GM21367 (cell line): ENCODE measurements at regions not wholly inside any gene's neighbourhood (a gene's known extent, or its start where the extent isn't known, plus 50 kb on each side); places are given as distances from the start of the nearest gene placed in this dataset.

Source experiments
- ATAC-seq: cut with Tn5 transposase; IDR thresholded peaks from one replicate; pipeline ENCODE4 v1.9.1; 2021; ENCODE audit not compliant: unreplicated experiment

DNA sequence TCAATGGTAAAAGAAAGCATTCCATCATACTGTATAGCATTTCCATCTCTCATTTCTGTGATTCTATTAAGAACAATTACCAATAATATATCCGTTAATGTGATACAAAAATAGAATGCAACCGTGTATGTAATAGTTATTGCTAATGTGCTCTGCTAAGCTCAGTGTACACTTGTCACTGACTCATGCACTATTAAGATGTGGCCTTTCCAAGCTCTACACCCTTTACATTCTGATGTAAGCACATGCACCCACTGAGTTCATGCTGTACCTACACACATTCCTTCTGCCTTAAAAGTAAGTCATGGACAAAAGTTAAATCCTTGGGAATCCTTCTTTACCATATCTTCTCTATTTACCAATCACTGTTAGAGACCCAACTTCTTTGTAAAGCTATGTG is 319.1 kb downstream of the ZSWIM6 start:
- no peak for ATAC-seq

DNA sequence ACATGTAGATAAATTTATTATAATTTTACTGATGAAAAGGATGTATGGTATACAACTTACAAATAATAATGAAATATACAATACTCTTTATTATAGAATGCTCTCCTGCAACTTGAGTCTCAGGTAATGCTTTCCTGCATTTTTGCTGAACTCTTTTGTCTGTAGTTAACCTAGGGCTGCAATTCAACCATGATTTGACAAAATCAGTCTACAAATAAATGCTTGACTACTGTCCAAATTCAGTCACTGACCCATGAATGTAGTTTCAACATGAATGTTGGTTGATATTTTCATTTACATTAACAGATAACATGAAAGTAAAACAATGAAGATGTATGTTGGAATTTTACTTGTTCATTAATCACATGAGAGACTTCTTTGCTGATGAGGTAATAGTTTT is 320.9 kb downstream of the ZSWIM6 start:
- ATAC-seq, result no peak

DNA sequence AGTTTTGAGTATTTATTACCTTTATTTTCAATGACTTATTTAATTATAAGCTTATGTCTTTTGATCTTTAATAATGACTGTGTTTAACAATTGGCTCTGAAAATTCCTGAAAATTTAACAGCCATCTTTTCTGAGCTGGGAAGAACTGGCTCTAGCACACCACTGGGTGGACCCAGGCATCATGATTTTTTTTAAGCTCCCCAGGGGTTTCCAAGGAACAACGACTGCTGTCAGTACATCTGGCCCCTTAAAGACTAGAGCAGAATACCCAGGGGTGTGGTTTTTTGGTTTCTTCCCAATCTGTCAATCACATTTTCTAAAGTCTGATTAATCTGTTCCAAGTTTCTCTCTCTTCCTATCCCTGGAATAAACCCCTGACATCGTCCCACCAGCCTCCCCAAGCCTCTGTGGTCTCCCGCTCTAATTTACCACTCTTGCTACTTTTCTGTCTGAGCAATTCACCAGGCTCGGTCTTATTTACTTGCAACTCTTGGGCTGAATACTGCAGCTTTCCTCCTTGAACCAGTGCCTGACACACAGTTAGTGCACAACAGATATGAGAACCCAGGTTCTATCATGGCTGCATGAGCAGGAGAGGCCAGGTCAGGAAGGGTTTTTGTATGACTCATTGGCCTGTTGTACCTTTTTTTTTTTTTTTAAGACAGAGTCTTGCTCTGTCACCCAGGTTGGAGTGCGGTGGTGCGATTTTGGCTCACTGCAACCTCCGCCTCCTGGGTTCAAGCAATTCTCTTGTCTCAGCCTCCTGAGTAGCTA is 321.9 kb downstream of the ZSWIM6 start:
- ATAC-seq, result no peak

DNA sequence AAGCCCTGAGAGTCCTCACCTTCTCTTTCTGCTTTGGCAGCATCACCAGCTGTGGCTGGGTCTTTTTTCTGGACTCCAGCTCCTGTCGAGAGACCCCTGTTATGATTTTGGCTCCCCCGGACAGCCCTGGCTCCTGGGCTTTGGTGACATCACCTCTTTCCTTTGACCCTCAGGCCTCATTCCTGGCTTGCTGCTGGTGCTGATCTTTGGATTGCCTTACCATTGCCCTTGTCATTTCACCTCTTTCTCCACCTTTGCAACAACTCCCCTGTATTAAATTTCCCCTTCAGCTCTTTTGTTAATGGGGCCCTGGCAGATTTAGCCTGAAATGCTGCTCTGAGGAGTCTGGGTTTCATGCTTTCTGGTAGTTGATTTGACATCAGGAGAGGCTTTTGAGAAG is 322.8 kb downstream of the ZSWIM6 start:
- no peak for ATAC-seq

DNA sequence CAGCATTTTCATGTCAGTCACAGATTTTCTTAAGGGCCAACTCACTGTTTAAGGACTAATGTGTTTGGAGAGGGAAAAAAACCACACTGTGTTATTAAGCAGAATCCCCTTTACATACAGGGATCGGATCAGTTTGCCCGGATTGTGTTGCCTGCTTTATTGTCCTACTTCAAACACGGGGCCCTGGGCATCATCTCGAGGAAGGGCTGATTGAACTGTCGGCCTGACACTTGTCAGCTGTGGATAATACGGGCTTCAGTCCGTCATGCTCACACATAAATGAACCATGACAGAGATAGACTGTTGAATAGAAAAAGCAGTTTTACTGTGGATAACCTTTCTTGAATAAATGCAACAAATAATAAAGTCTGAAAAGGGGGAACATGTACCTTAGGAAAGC is 325.0 kb downstream of the ZSWIM6 start:
- ATAC-seq, result no peak

DNA sequence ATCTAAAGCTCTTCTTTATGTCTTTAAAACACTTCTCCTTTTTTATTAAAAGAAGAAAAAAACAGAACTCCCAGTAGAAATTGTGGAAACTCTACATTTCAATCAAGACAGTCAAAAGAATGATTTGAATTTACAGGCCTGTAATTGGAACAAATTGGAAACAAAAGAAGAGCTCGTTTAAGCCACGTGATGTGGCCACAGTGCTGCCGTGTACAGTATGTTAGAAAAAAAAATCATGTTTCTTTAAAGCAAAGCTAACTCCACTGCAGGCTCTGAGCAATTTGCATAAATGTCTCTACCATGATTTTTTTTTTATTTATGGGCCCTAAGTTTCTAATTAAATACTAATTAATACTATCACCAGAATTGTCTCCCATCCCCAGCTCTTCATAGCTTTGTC is 325.6 kb downstream of the ZSWIM6 start:
- ATAC-seq, result no peak

DNA sequence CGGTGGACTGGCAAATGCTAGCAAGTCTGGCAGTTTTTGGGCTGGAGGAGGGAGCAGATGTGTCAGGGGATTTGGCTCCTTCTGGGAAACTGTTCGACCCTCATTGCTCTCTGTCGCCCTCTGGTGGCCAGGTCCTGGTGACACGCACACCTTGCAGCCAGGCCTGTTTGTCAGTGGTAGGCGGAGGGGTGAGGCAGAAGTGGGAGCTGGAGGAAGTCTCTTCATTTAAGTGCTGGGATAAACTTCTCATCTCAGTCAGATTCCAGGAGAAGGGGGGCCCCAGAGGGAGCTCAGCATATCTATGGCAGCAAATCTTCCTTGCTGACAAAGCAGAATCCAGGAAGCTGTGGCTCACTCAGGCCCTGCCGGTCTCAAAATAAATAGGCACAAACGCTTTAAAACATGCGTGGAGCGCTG is 326.5 kb downstream of the ZSWIM6 start:
- peak; percentile 86 for ATAC-seq

GRCh38 chr5:61659221-61659696 is 327.2 kb downstream of the ZSWIM6 start:
- ATAC-seq, result no peak

DNA sequence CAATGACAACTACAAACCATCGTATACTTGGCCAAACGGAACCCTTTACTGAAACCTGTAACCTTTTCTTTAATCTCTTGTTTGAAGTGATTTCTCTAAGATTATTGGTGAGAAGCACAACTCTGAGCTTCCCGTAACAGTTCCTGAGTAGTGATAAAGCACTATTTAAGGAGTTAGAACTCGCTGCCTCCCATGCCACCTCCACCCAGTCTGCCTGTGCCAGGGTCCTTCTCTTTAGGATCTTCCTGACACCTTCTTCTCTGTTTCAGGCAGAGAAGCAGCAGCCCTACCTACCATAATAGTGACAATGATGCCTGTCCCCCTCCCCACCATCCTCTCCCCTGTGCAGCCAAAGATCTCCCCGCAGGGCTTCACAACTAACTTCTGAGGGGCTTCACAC is 330.6 kb downstream of the ZSWIM6 start:
- ATAC-seq, result no peak

- no peak for ATAC-seq
These were observed 334.1 kb downstream of the ZSWIM6 start for GRCh38 chr5:61666064-61666621.

- no peak for ATAC-seq
These were observed 335.6 kb downstream of the ZSWIM6 start for GRCh38 chr5:61667525-61668218.

DNA sequence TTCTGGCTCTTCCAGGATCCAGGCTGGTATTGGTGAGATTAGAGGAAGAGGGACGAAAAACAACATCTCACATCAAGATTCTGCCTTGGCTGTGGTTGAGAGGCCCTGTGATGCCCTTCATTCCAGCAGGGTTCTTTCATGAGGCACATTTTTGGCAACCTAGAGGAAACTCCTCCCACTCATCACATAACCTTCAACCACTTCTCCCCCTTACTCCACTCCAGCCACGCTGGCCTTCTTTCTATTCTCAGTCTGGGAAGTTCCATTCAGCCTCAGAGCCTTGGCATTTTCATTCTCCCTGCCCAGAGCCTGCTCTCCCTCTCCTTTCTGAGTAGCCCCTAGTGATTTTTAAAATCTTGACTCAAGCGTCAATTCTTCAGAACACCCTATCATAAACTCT is 337.5 kb downstream of the ZSWIM6 start:
- no peak for ATAC-seq

DNA sequence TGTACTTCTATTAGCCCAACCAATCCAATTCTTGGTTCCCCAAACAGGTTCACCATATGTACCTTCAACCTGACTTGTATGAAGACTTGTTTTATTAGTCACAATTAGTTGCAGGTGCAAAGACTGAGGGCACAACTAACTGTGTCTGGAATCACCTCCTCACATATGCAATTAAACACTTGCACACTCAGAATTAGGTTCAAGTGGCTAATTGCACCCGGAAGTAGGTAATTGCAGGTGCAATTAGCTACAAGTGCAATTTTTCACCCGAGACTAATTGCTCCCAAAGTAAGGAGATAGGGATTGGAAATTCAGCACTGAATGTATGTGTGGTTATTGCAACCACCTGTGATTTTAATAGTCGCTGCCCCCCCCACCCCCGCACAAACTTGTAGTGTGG is 338.9 kb downstream of the ZSWIM6 start:
- ATAC-seq, result no peak

DNA sequence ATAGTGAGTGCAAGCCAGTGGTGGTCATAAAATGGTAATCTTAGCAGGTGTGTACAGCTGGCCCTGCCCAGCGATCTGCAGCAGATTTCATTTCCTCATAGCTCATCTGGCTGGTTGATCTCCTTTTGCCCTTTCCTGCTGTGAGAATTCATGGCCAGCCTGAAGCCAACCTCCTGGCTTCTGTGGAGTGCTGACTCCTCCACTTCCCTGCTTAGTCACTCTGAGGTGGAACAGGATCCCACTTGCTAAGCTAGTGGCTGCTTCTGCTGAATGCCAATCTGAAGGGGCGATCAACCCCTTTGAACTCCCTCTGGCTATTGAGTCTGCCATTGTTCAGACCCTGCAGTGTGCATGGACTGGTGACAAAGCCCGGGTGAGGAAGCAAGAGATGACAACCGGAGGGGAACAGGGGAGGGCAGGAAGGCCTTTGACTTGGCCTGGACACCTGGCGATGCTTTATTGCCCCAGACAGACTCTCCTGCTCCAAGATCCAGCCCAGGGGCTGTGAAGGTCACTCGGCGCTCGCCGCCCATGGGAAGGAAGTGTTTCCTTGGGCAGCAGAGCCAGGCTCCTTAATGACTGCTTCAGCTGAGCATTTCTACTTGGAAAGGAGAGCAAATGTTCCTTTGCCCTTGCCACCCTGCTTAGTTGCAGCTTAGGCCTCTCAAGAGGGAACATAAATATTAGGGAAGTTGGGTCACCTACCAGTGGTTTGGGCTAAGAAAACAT is 341.1 kb downstream of the ZSWIM6 start:
- ATAC-seq, result no peak

DNA sequence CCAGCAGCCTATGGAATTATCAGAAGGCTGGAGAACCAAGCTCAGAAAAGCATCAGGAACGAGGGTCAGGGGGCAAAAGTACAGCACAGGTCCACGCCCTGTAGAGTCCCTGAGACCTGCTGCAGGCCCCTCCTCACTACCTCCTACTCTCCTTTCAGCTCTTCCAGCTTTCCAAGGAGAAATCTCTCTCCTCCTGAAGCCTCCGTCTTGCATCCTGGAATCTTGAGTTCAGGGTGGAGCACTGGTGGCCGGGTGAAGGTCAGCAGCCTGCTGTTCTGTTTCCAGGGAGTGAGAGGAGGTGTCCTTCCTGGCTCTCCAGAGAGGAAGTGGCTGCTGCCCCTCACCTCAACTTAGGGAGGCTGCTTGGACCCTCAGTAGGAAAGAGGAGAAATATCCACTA is 342.3 kb downstream of the ZSWIM6 start:
- ATAC-seq, result no peak

- no peak for ATAC-seq
These were observed 343.1 kb downstream of the ZSWIM6 start for GRCh38 chr5:61675015-61675692.

- ATAC-seq, result no peak
These were observed 345.2 kb downstream of the ZSWIM6 start for GRCh38 chr5:61677220-61677619.

- ATAC-seq, result no peak
These were observed 346.9 kb downstream of the ZSWIM6 start for GRCh38 chr5:61678966-61679365.

DNA sequence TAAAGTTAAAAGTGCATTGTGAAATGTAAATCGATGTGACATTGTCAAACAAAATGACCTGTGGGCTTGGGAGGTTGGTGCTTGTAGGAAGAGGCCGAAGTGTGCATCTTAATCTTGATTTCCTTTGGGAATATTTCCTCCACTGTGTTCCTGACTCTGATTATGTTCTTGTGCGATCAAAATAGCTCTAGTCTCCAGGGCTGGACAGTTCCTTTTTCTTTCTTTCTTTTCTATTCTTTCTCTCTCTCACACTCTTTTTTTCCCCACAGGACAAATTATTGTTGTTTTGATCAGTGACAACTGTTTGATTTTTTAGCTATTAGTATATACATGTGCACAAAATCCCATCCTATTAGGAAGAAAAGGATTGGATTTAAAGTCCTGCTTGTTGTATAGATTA is 347.5 kb downstream of the ZSWIM6 start:
- no peak for ATAC-seq

GRCh38 chr5:61680247-61680646 is 348.2 kb downstream of the ZSWIM6 start:
- ATAC-seq, result no peak

DNA sequence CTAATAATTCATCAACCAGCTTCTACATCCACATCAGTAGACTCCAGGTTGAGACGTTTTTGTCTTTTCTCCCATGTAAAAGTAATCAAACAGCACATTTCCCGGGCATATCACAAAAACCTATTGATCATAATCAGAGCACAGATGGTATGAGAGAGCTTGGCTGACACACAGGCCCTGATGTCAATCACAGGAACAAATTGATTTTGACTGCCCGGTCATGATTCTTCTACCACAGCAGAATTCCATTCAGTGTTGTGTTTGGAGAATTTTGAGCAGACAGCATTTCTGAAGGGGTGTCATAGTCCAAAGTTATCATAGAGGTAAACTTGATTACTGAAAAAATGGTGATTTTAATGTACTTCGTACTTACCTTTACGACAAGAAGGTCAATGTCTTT is 351.1 kb downstream of the ZSWIM6 start:
- no peak for ATAC-seq
